Cardiac muscle cell (in vitro differentiated cells and primary cell): ENCODE measurements at regions not wholly inside any gene's neighbourhood (a gene's known extent, or its start where the extent isn't known, plus 50 kb on each side); places are given as distances from the start of the nearest gene placed in this dataset.

Source experiments
- DNase-seq, 2 donors: peaks; one replicate each; pipeline versions ENCODE4 v3.0.0 to v3.0.0-alpha.2; 2010 to 2017; ENCODE audit warnings: low read depth in 1 of 2, low spot score in 1 of 2
- H3K27ac ChIP-seq: fragments of 200-600 bp; sonication (generic); 2 replicates; pipeline ENCODE4 v1.5.1; 2016
- H3K27me3 ChIP-seq: fragments of 200-600 bp; sonication (generic); 2 replicates; pipeline ENCODE4 v1.6.0; 2016; ENCODE audit warnings: control low read depth
- H3K36me3 ChIP-seq: fragments of 200-600 bp; sonication (generic); 2 replicates; pipeline ENCODE4 v1.5.1; 2016; ENCODE audit warnings: control low read depth
- H3K4me1 ChIP-seq: fragments of 200-600 bp; sonication (generic); 2 replicates; pipeline ENCODE4 v1.8.1; 2017; ENCODE audit warnings: low read depth, mild to moderate bottlenecking, mixed run types
- H3K4me3 ChIP-seq: fragments of 200-600 bp; sonication (generic); 2 replicates; pipeline ENCODE4 v1.5.1; 2016; ENCODE audit warnings: mild to moderate bottlenecking
- H3K9me3 ChIP-seq: fragments of 200-600 bp; sonication (generic); 2 replicates; pipeline ENCODE4 v1.5.1; 2017; ENCODE audit warnings: low read depth, mild to moderate bottlenecking, control low read depth
- CTCF ChIP-seq: IDR thresholded peaks from 2 replicates; pipeline ENCODE4 v1.5.1; 2012; ENCODE audit warnings: low read depth, mild to moderate bottlenecking, low read length

GRCh38 chr22:22996511-22997261 is 73.6 kb upstream of the GNAZ start:
- H3K9me3 ChIP-seq: no peaks in the 10 kb centered on the region
- no peaks in the 10 kb centered on the region for H3K36me3 ChIP-seq
- DNase-seq: no peak
- no peak overlapping the region for H3K4me3 ChIP-seq
- no peak overlapping the region for H3K27ac ChIP-seq
- no peak for TF ChIP-seq CTCF
- H3K4me1 ChIP-seq: no peaks in the 10 kb centered on the region
- no peaks in the 10 kb centered on the region for H3K27me3 ChIP-seq

GRCh38 chr22:22997262-22997898 is 72.9 kb upstream of the GNAZ start:
- H3K4me3 ChIP-seq: no peak overlapping the region

GRCh38 chr22:22997988-22998387 is 72.3 kb upstream of the GNAZ start:
- no peak overlapping the region for H3K4me3 ChIP-seq
- H3K9me3 ChIP-seq: no peaks in the 10 kb centered on the region
- no peaks in the 10 kb centered on the region for H3K36me3 ChIP-seq
- no peak for DNase-seq
- no peaks in the 10 kb centered on the region for H3K27me3 ChIP-seq
- no peak overlapping the region for H3K27ac ChIP-seq
- no peaks in the 10 kb centered on the region for H3K4me1 ChIP-seq
- TF ChIP-seq CTCF: no peak

More at GRCh38 chr22:22997262-22997898, 72.9 kb upstream of the GNAZ start:
- no peaks in the 10 kb centered on the region for H3K36me3 ChIP-seq
- TF ChIP-seq CTCF: no peak
- no peaks in the 10 kb centered on the region for H3K27me3 ChIP-seq
- H3K4me1 ChIP-seq: no peaks in the 10 kb centered on the region
- H3K9me3 ChIP-seq: no peaks in the 10 kb centered on the region
- no peak overlapping the region for H3K27ac ChIP-seq
- no peak for DNase-seq

- no peak for TF ChIP-seq CTCF
- no peak for DNase-seq
- H3K4me3 ChIP-seq: no peak overlapping the region
- H3K36me3 ChIP-seq: no peaks in the 10 kb centered on the region
- no peaks in the 10 kb centered on the region for H3K9me3 ChIP-seq
- H3K27me3 ChIP-seq: no peaks in the 10 kb centered on the region
- no peak overlapping the region for H3K27ac ChIP-seq
- H3K4me1 ChIP-seq: no peaks in the 10 kb centered on the region
Observed at GRCh38 chr22:22999523-22999922, 70.8 kb upstream of the GNAZ start.

- H3K4me3 ChIP-seq: no peak overlapping the region
- H3K4me1 ChIP-seq: no peaks in the 10 kb centered on the region
- no peaks in the 10 kb centered on the region for H3K36me3 ChIP-seq
- DNase-seq: no peak
- no peak overlapping the region for H3K27ac ChIP-seq
- no peaks in the 10 kb centered on the region for H3K9me3 ChIP-seq
- no peaks in the 10 kb centered on the region for H3K27me3 ChIP-seq
- TF ChIP-seq CTCF: no peak
Observed at GRCh38 chr22:23000657-23001347, 69.5 kb upstream of the GNAZ start.
